Prostate gland (tissue), 2 donors: ENCODE measurements at regions not wholly inside any gene's neighbourhood (a gene's known extent, or its start where the extent isn't known, plus 50 kb on each side); places are given as distances from the start of the nearest gene placed in this dataset.

Experiments
- POLR2A ChIP-seq: fragments of 450-650 bp; IDR thresholded peaks from one replicate; pipeline ENCODE4 v1.6.1; 2016; ENCODE audit warnings: antibody characterized with exemption, mild to moderate bottlenecking
- TF ChIP-seq, protein P1 (sequence below), 4 experiments: fragments of 200-600 bp in 2 of 4; fragments of 450-650 bp in 2 of 4; sonication (generic) in 2 of 4; IDR thresholded peaks; 1 replicate in 3 of 4; 2 replicates in 1 of 4; pipeline ENCODE4 v1.5.1; 2016 to 2019; ENCODE audit warnings: antibody characterized with exemption in 4 of 4, mild to moderate bottlenecking in 2 of 4, moderate library complexity in 2 of 4

DNA sequence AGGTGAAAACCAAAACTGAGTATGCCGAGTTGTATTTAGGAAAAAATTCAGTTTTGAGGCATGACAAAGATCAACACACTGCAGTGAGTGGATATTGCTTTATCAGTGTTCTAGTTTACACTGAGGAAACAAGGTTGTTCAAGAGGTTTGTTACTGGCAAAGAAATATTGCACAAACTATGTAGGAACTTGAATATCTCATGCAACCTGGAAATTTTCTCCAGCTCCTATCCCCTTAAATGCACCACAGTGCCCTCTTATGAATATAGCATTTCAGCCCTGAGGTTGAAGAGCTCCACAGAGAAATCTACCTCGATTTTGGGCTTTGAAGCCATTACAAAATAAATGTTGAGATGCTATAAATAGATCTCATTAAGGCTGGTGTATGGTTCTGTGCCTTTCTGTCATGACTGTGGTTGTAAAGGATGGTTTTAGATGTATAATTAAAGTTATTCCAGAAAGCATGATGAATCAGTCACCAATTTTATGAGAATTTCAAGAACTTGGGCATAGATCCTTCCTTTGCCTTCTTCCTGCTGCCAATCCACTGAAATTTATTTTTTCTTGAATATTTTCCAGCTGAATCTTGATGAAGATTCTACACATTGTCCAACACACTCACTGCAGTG is 159.3 kb downstream of the SPATA31D1 start:
- TF ChIP-seq POLR2A = no peak
- TF ChIP-seq, protein P1, sequence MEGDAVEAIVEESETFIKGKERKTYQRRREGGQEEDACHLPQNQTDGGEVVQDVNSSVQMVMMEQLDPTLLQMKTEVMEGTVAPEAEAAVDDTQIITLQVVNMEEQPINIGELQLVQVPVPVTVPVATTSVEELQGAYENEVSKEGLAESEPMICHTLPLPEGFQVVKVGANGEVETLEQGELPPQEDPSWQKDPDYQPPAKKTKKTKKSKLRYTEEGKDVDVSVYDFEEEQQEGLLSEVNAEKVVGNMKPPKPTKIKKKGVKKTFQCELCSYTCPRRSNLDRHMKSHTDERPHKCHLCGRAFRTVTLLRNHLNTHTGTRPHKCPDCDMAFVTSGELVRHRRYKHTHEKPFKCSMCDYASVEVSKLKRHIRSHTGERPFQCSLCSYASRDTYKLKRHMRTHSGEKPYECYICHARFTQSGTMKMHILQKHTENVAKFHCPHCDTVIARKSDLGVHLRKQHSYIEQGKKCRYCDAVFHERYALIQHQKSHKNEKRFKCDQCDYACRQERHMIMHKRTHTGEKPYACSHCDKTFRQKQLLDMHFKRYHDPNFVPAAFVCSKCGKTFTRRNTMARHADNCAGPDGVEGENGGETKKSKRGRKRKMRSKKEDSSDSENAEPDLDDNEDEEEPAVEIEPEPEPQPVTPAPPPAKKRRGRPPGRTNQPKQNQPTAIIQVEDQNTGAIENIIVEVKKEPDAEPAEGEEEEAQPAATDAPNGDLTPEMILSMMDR (IDR thresholded peaks at IDR 0.05) = no peak
